ENCODE measurements at regions not wholly inside any gene's neighbourhood (a gene's known extent, or its start where the extent isn't known, plus 50 kb on each side); places are given as distances from the start of the nearest gene placed in this dataset.

GRCh38 chr6:115706981-115707380 is 353.7 kb downstream of the FRK start:
- H3K27ac ChIP-seq (ENCODE audit: low read depth, low read length), result no peak overlapping the region
- no peak overlapping the region for H2BK20ac ChIP-seq (ENCODE audit: low read length)
- no peak overlapping the region for H3K4ac ChIP-seq (replicated peaks; ENCODE audit: insufficient read length, low read depth, low read length)
- FAIRE-seq (no peak), DNase-seq (ENCODE audit: low read depth in 1 of 2, low spot score in 2 of 2) (no peak)
- no peak overlapping the region for H4K91ac ChIP-seq (replicated peaks; ENCODE audit: insufficient read length, low read length)
- no peak overlapping the region for H3K23ac ChIP-seq (ENCODE audit: insufficient read length)
- no peak overlapping the region for H2BK5ac ChIP-seq (ENCODE audit: low read depth, low read length)
- H3K4me3 ChIP-seq (ENCODE audit: extremely low read depth in 1 of 4, insufficient read depth in 2 of 4, low read depth in 3 of 4, low read length in 4 of 4), result no peak overlapping the region
- no peak overlapping the region for H3K56ac ChIP-seq (replicated peaks; ENCODE audit: insufficient read length, low read depth, low read length)
- H4K8ac ChIP-seq (ENCODE audit: extremely low read depth, insufficient read depth, low read length), result no peak overlapping the region
- no peak overlapping the region for H2BK15ac ChIP-seq (ENCODE audit: low read length)
- H3K79me1 ChIP-seq (ENCODE audit: low read depth, low read length), result no peaks in the 10 kb centered on the region
- H3K27me3 ChIP-seq (replicated peaks in 1 of 4; ENCODE audit: control insufficient read depth in 3 of 4, extremely low read depth in 1 of 4, insufficient read depth in 3 of 4, low read length in 3 of 4), result no peaks in the 10 kb centered on the region
- H2AFZ ChIP-seq (ENCODE audit: low read length), result no peak overlapping the region
- H3K4me1 ChIP-seq (replicated peaks in 1 of 4; ENCODE audit: control insufficient read depth in 3 of 4, insufficient read depth in 4 of 4, low read length in 3 of 4), result no peaks in the 10 kb centered on the region
- 78% methylated on average over 2 of the region's 2 CpGs; no CpG with 5 or more reads in 1 of the 2 experiments for WGBS, 2 experiments (ENCODE audit: extremely low coverage in 1 of 2, insufficient coverage in 1 of 2, insufficient read length in 1 of 2, insufficient replicate concordance in 2 of 2, low coverage in 1 of 2, low lambda C conversion rate in 2 of 2, missing lambda C conversion rate in 1 of 2)
- no peak overlapping the region for H3K14ac ChIP-seq (ENCODE audit: insufficient read length)
- no peak overlapping the region for H2BK120ac ChIP-seq (replicated peaks; ENCODE audit: low read depth, low read length)
- no peaks in the 10 kb centered on the region for H3K23me2 ChIP-seq (ENCODE audit: low read depth, low read length)
- ChIA-PET CTCF (ENCODE audit: partially characterized antibody) (interaction anchor here (0.5 to 1.2 kb wide), 2 partner anchors 10 to 125 kb away, joined by 3 read pairs; no protein-coding TSS in a partner anchor), POLR2A (ENCODE audit: partially characterized antibody) (no interaction called here)
- H4K5ac ChIP-seq (ENCODE audit: insufficient read length, low read depth, low read length), result no peak overlapping the region
- H3K36me3 ChIP-seq (ENCODE audit: control insufficient read depth in 2 of 4, insufficient read depth in 4 of 4, low read length in 3 of 4), result no peaks in the 10 kb centered on the region
- no peaks in the 10 kb centered on the region for H3K9me3 ChIP-seq (ENCODE audit: insufficient read depth in 2 of 2, low read depth in 1 of 2, low read length in 1 of 2)
- no peaks in the 10 kb centered on the region for H4K20me1 ChIP-seq (replicated peaks in 1 of 2; ENCODE audit: control insufficient read depth in 1 of 2, insufficient read depth in 2 of 2, low read length in 2 of 2)
- no peaks in the 10 kb centered on the region for H3K79me2 ChIP-seq (ENCODE audit: control insufficient read depth in 1 of 2, insufficient read depth in 2 of 2, low read length in 2 of 2)
- no peak overlapping the region for H2BK12ac ChIP-seq (ENCODE audit: low read depth, low read length)
- H2AK5ac ChIP-seq (ENCODE audit: low read depth, low read length), result no peak overlapping the region
- H3K18ac ChIP-seq (ENCODE audit: extremely low read depth, low read length), result no peak overlapping the region; the same call in 1 of the 2 replicates
- no peak overlapping the region for H3K4me2 ChIP-seq (ENCODE audit: insufficient read depth in 1 of 2, low read depth in 2 of 2, low read length in 2 of 2)
- H3K9ac ChIP-seq (replicated peaks in 1 of 4; ENCODE audit: extremely low read depth in 1 of 4, low read depth in 3 of 4, low read length in 3 of 4), result no peak overlapping the region
- TF ChIP-seq SP4 (IDR thresholded peaks at IDR 0.05; ENCODE audit: low read length) (no peak), CTCF (IDR thresholded peaks at IDR 0.05; ENCODE audit: control extremely low read depth in 1 of 3, insufficient read depth in 1 of 3, low read depth in 1 of 3, low read length in 3 of 3) (no peak), JUND (IDR thresholded peaks at IDR 0.05; ENCODE audit: low read length) (no peak), HDAC2 (IDR thresholded peaks at IDR 0.05; ENCODE audit: borderline replicate concordance in 1 of 2, low read depth in 2 of 2, low read length in 2 of 2) (no peak), KDM1A (IDR thresholded peaks at IDR 0.05; ENCODE audit: borderline replicate concordance, low read length) (no peak), GTF2F1 (IDR thresholded peaks at IDR 0.05; ENCODE audit: borderline replicate concordance, low read depth, low read length) (no peak), ATF3 (IDR thresholded peaks at IDR 0.05; ENCODE audit: insufficient read depth, low read depth, low read length) (no peak), SAP30 (IDR thresholded peaks at IDR 0.05; ENCODE audit: insufficient read depth, insufficient replicate concordance, low read length) (no peak), GABPA (IDR thresholded peaks at IDR 0.05; ENCODE audit: borderline replicate concordance, insufficient read depth, low read length) (no peak), USF2 (IDR thresholded peaks at IDR 0.05; ENCODE audit: low read length) (no peak)
